ENCODE measurements at regions not wholly inside any gene's neighbourhood (a gene's known extent, or its start where the extent isn't known, plus 50 kb on each side); places are given as distances from the start of the nearest gene placed in this dataset.

DNA sequence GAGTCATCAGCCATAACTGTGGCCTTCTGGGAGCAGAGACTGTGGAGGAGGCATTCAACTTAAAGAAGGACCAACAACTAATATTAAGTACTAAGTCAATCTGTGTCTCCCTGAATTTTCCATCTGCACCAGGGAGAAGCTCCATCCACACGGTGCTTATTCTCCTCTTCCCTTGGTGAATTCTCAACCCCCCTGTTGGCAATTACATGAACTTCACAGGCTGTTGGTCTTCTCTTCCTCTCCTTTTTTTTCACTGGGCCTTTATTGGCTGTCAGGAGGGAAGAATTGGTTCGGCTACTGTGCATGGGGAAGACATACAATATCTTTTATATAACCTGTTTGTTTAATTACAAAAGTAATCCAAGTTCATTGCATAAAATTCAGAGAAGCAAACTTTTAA lies 152.8 kb upstream of the IRX6 start:
- no peak for TF ChIP-seq POLR2AphosphoS5 (IDR thresholded peaks at IDR 0.05)
- TF ChIP-seq, protein P1, sequence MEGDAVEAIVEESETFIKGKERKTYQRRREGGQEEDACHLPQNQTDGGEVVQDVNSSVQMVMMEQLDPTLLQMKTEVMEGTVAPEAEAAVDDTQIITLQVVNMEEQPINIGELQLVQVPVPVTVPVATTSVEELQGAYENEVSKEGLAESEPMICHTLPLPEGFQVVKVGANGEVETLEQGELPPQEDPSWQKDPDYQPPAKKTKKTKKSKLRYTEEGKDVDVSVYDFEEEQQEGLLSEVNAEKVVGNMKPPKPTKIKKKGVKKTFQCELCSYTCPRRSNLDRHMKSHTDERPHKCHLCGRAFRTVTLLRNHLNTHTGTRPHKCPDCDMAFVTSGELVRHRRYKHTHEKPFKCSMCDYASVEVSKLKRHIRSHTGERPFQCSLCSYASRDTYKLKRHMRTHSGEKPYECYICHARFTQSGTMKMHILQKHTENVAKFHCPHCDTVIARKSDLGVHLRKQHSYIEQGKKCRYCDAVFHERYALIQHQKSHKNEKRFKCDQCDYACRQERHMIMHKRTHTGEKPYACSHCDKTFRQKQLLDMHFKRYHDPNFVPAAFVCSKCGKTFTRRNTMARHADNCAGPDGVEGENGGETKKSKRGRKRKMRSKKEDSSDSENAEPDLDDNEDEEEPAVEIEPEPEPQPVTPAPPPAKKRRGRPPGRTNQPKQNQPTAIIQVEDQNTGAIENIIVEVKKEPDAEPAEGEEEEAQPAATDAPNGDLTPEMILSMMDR (IDR thresholded peaks at IDR 0.05) = no peak
- TF ChIP-seq EP300 (IDR thresholded peaks at IDR 0.05) = no peak

All from sigmoid colon (tissue), 4 donors.